HEK293 (cell line): ENCODE measurements at regions not wholly inside any gene's neighbourhood (a gene's known extent, or its start where the extent isn't known, plus 50 kb on each side); places are given as distances from the start of the nearest gene placed in this dataset.

Source experiments
- CTCF ChIA-PET: fragments of 350-600 bp; formaldehyde crosslinking; extraction: SDS; loops from one replicate; lab custom pipeline; 2021; ENCODE audit warnings: antibody characterized with exemption; lab: Yijun Ruan, JAX
- POLR2A ChIA-PET: fragments of 300-600 bp; formaldehyde crosslinking; extraction: SDS; loops from one replicate; lab custom pipeline; 2020; ENCODE audit warnings: antibody characterized with exemption, inconsistent platforms; lab: Yijun Ruan, JAX
- H3K27ac ChIP-seq: fragments of 200-500 bp; sonication (Bioruptor generic); 2 replicates; pipeline ENCODE4 v1.5.1; 2014; ENCODE audit warnings: low read depth, low read length, control low read depth, inconsistent platforms; ENCODE audit errors: extremely low read depth
- H3K36me3 ChIP-seq, 2 experiments: fragments of 200-500 bp in 1 of 2; sonication (Bioruptor generic) in 1 of 2; 1 replicate in 1 of 2; 2 replicates in 1 of 2; pipeline ENCODE4 v1.5.1; 2014 to 2017; ENCODE audit warnings: inconsistent platforms in 2 of 2, low read length in 2 of 2; ENCODE audit not compliant: control insufficient read depth in 2 of 2, insufficient read depth in 1 of 2
- H3K4me1 ChIP-seq: fragments of 200-500 bp; sonication (Bioruptor generic); 2 replicates; pipeline ENCODE4 v1.5.1; 2014; ENCODE audit warnings: mild to moderate bottlenecking, low read length, inconsistent platforms; ENCODE audit not compliant: control insufficient read depth, insufficient read depth
- H3K4me3 ChIP-seq: 2 replicates; pipeline ENCODE4 v1.5.1; 2011; ENCODE audit warnings: low read depth, mild to moderate bottlenecking, control low read depth, low read length, moderate library complexity
- H3K9me3 ChIP-seq: fragments of 200-500 bp; sonication (Bioruptor generic); 2 replicates; pipeline ENCODE4 v1.5.1; 2014; ENCODE audit warnings: low read depth, low read length, inconsistent platforms; ENCODE audit not compliant: control insufficient read depth, insufficient read depth
- IKZF3 ChIP-seq: fragments of 450-650 bp; IDR thresholded peaks from 2 replicates; pipeline ENCODE4 v1.5.0; 2018; ENCODE audit warnings: missing biosample characterization, mild to moderate bottlenecking, missing genetic modification characterization, moderate library complexity
- KLF1 ChIP-seq: fragments of 450-650 bp; formaldehyde crosslinking; IDR thresholded peaks from 2 replicates; pipeline ENCODE4 v1.5.1; 2016; ENCODE audit warnings: missing biosample characterization, missing genetic modification characterization
- SALL2 ChIP-seq: fragments of 450-650 bp; formaldehyde crosslinking; IDR thresholded peaks from 2 replicates; pipeline ENCODE4 v1.5.0; 2017; ENCODE audit warnings: missing biosample characterization, mild to moderate bottlenecking, missing genetic modification characterization, borderline replicate concordance
- SETDB1 ChIP-seq: IDR thresholded peaks from one replicate; pipeline ENCODE4 v1.6.1; 2017; ENCODE audit warnings: mild to moderate bottlenecking, low read length, moderate library complexity, mixed read lengths; ENCODE audit not compliant: insufficient read length
- ZBTB48 ChIP-seq: fragments of 450-650 bp; formaldehyde crosslinking; IDR thresholded peaks from 2 replicates; pipeline ENCODE4 v1.5.1; 2016; ENCODE audit warnings: missing biosample characterization, missing genetic modification characterization
- ZFP69B ChIP-seq: fragments of 450-650 bp; formaldehyde crosslinking; IDR thresholded peaks from 2 replicates; pipeline ENCODE4 v1.5.1; 2016; ENCODE audit warnings: missing biosample characterization, missing genetic modification characterization
- ZNF157 ChIP-seq: fragments of 450-650 bp; formaldehyde crosslinking; IDR thresholded peaks from 2 replicates; pipeline ENCODE4 v1.5.1; 2016; ENCODE audit warnings: missing biosample characterization, missing genetic modification characterization
- ZNF184 ChIP-seq: fragments of 450-650 bp; IDR thresholded peaks from 2 replicates; pipeline ENCODE4 v1.5.1; 2018; ENCODE audit warnings: missing biosample characterization, mild to moderate bottlenecking, missing genetic modification characterization
- ZNF19 ChIP-seq: fragments of 450-650 bp; formaldehyde crosslinking; IDR thresholded peaks from 2 replicates; pipeline ENCODE4; 2016; ENCODE audit warnings: missing biosample characterization, missing genetic modification characterization, low read depth
- ZNF221 ChIP-seq: fragments of 450-650 bp; formaldehyde crosslinking; IDR thresholded peaks from 2 replicates; pipeline ENCODE4 v1.5.1; 2017; ENCODE audit warnings: missing biosample characterization, missing genetic modification characterization, borderline replicate concordance
- ZNF239 ChIP-seq: fragments of 450-650 bp; formaldehyde crosslinking; IDR thresholded peaks from 2 replicates; pipeline ENCODE4 v1.5.1; 2016; ENCODE audit warnings: missing biosample characterization, missing genetic modification characterization
- ZNF280D ChIP-seq: fragments of 450-650 bp; formaldehyde crosslinking; IDR thresholded peaks from 2 replicates; pipeline ENCODE4 v1.5.1; 2016; ENCODE audit warnings: missing biosample characterization, missing genetic modification characterization
- ZNF394 ChIP-seq: fragments of 450-650 bp; formaldehyde crosslinking; IDR thresholded peaks from 2 replicates; pipeline ENCODE4 v1.5.1; 2016; ENCODE audit warnings: missing biosample characterization, missing genetic modification characterization, mild to moderate bottlenecking, moderate library complexity, borderline replicate concordance
- ZNF449 ChIP-seq: fragments of 450-650 bp; formaldehyde crosslinking; IDR thresholded peaks from 2 replicates; pipeline ENCODE4 v1.5.1; 2017; ENCODE audit warnings: missing biosample characterization, mild to moderate bottlenecking, missing genetic modification characterization, moderate library complexity
- ZNF530 ChIP-seq: fragments of 450-650 bp; formaldehyde crosslinking; IDR thresholded peaks from 2 replicates; pipeline ENCODE4 v1.5.1; 2016; ENCODE audit warnings: low read depth, missing biosample characterization, missing genetic modification characterization
- ZNF560 ChIP-seq: fragments of 450-650 bp; formaldehyde crosslinking; IDR thresholded peaks from 2 replicates; pipeline ENCODE4 v1.5.1; 2017; ENCODE audit warnings: missing biosample characterization, missing genetic modification characterization, borderline replicate concordance
- ZNF624 ChIP-seq: fragments of 450-650 bp; formaldehyde crosslinking; IDR thresholded peaks from 2 replicates; pipeline ENCODE4 v1.5.1; 2017; ENCODE audit warnings: missing biosample characterization, missing genetic modification characterization
- ZNF654 ChIP-seq: fragments of 450-650 bp; formaldehyde crosslinking; IDR thresholded peaks from 2 replicates; pipeline ENCODE4 v1.5.1; 2016; ENCODE audit warnings: low read depth, missing biosample characterization, missing genetic modification characterization
- ZNF660 ChIP-seq: fragments of 450-650 bp; IDR thresholded peaks from 2 replicates; pipeline ENCODE4 v1.5.1; 2018; ENCODE audit warnings: missing biosample characterization, mild to moderate bottlenecking, missing genetic modification characterization
- ZNF677 ChIP-seq: fragments of 450-650 bp; IDR thresholded peaks from 2 replicates; pipeline ENCODE4 v1.5.0; 2018; ENCODE audit warnings: missing biosample characterization, mild to moderate bottlenecking, missing genetic modification characterization, moderate library complexity
- ZNF692 ChIP-seq: fragments of 450-650 bp; formaldehyde crosslinking; IDR thresholded peaks from 2 replicates; pipeline ENCODE4 v1.5.1; 2016; ENCODE audit warnings: missing biosample characterization, missing genetic modification characterization
- ZNF792 ChIP-seq: fragments of 450-650 bp; formaldehyde crosslinking; IDR thresholded peaks from 2 replicates; pipeline ENCODE4 v1.5.1; 2016; ENCODE audit warnings: missing biosample characterization, missing genetic modification characterization
- ZSCAN4 ChIP-seq: fragments of 450-650 bp; formaldehyde crosslinking; IDR thresholded peaks from 2 replicates; pipeline ENCODE4 v1.5.1; 2017; ENCODE audit warnings: missing biosample characterization, missing genetic modification characterization

GRCh38 chr15:66894986-66895780, 170.2 kb upstream of the SMAD3 start:
- Histone ChIP-seq H3K9me3 (no peaks in the 10 kb centered on the region), H3K4me1 (peaks cover 4% of the 10 kb centered on the region; the same call in 1 of the 2 replicates), H3K4me3 (no peak overlapping the region), H3K27ac (no peak overlapping the region), H3K36me3 (no peaks in the 10 kb centered on the region)
- TF ChIP-seq ZFP69B (tag by site-specific recombination) (peak; percentile 97), ZNF692 (tag by site-specific recombination) (peak; percentile 98), KLF1 (tag by site-specific recombination) (peak; percentile 71), ZNF157 (0 out of 2 replicates have a peak, but pooled peaks have one; percentile 22), ZNF792 (tag by site-specific recombination) (no peak), ZNF184 (tag by site-specific recombination) (no peak), SETDB1 (no peak), ZBTB48 (tag by site-specific recombination) (no peak)
- POLR2A ChIA-PET, result no interaction called here
- CTCF ChIA-PET, result interaction anchor here (0.9 to 2.9 kb wide), 6 partner anchors 8 to 33 kb away, joined by 3 to 16 read pairs (median 3); no protein-coding TSS in a partner anchor

- POLR2A ChIA-PET, result interaction anchor here (1.2 kb wide), 1 partner anchor 12 kb away, joined by 3 read pairs; no protein-coding TSS in a partner anchor
- CTCF ChIA-PET, result interaction anchor here (0.6 to 2.9 kb wide), 12 partner anchors 7 to 197 kb away, joined by 3 to 16 read pairs (median 3); no protein-coding TSS in a partner anchor
- Histone ChIP-seq H3K27ac (no peak overlapping the region), H3K9me3 (no peaks in the 10 kb centered on the region), H3K36me3 (no peaks in the 10 kb centered on the region), H3K4me1 (peaks cover 4% of the 10 kb centered on the region; the same call in 1 of the 2 replicates), H3K4me3 (no peak overlapping the region)
- no peak for TF ChIP-seq ZSCAN4 (tag by site-specific recombination)
- TF ChIP-seq ZNF221, result no peak
- no peak for TF ChIP-seq ZNF449 (tag by site-specific recombination)
- no peak for TF ChIP-seq ZNF19 (tag by site-specific recombination)
- TF ChIP-seq ZNF624 (tag by site-specific recombination), result no peak
- TF ChIP-seq ZNF394 (tag by site-specific recombination), result no peak
- no peak for TF ChIP-seq ZNF660 (tag by site-specific recombination)
Measured at GRCh38 chr15:66895794-66896453, 169.5 kb upstream of the SMAD3 start.

- Histone ChIP-seq H3K27ac (no peak overlapping the region), H3K36me3 (no peaks in the 10 kb centered on the region), H3K4me1 (peaks cover 3% of the 10 kb centered on the region; the same call in 1 of the 2 replicates), H3K4me3 (no peak overlapping the region), H3K9me3 (no peaks in the 10 kb centered on the region)
- ChIA-PET POLR2A (interaction anchor here (1.2 kb wide), 1 partner anchor 13 kb away, joined by 3 read pairs; no protein-coding TSS in a partner anchor), CTCF (interaction anchor here (0.5 to 2.9 kb wide), 11 partner anchors 8 to 384 kb away, joined by 3 to 16 read pairs (median 3); no protein-coding TSS in a partner anchor)
- TF ChIP-seq ZNF792 (tag by site-specific recombination) (no peak), ZNF530 (tag by site-specific recombination) (no peak), ZNF239 (tag by site-specific recombination) (no peak), ZNF654 (tag by site-specific recombination) (no peak), SALL2 (tag by site-specific recombination) (no peak), ZNF560 (no peak), ZNF280D (tag by site-specific recombination) (no peak), ZNF677 (no peak), IKZF3 (no peak)
Measured at GRCh38 chr15:66896611-66897010, 168.8 kb upstream of the SMAD3 start.
